ENCODE measurements at regions not wholly inside any gene's neighbourhood (a gene's known extent, or its start where the extent isn't known, plus 50 kb on each side); places are given as distances from the start of the nearest gene placed in this dataset.

GRCh38 chr7:112882511-112882910 lies 92.3 kb upstream of the TMEM168 start:
- TF ChIP-seq CTCF (conservative IDR thresholded peaks at IDR 0.05) (no peak), ZFX (IDR thresholded peaks at IDR 0.05) (no peak)

Measured in C4-2B (cell line).